Liver (tissue), 7 donors: ENCODE measurements at regions not wholly inside any gene's neighbourhood (a gene's known extent, or its start where the extent isn't known, plus 50 kb on each side); places are given as distances from the start of the nearest gene placed in this dataset.

Source experiments
- DNase-seq: peaks from one replicate; pipeline ENCODE4 v3.0.0-alpha.2; 2017; ENCODE audit warnings: low spot score
- H3K27ac ChIP-seq, 2 donors: one replicate each; pipeline ENCODE4 v1.7.0; 2013; ENCODE audit warnings: inconsistent platforms in 2 of 2, low read length in 2 of 2, control low read depth in 1 of 2, low read depth in 1 of 2, mild to moderate bottlenecking in 1 of 2
- H3K27me3 ChIP-seq, 4 donors: one replicate each; pipeline versions ENCODE4 v1.6.1 to v1.7.0; 2013; ENCODE audit warnings: low read length in 3 of 4, inconsistent platforms in 1 of 4, mild to moderate bottlenecking in 1 of 4, moderate library complexity in 1 of 4; ENCODE audit not compliant: control insufficient read depth in 4 of 4, insufficient read depth in 4 of 4
- H3K36me3 ChIP-seq, 4 donors: one replicate each; pipeline versions ENCODE4 v1.6.1 to v1.7.0; 2013; ENCODE audit warnings: low read length in 3 of 4, mild to moderate bottlenecking in 3 of 4, low read depth in 1 of 4, moderate library complexity in 1 of 4; ENCODE audit not compliant: control insufficient read depth in 4 of 4, insufficient read depth in 3 of 4
- H3K4me1 ChIP-seq, 4 donors: one replicate each; pipeline versions ENCODE4 v1.6.1 to v1.7.0; 2013; ENCODE audit warnings: low read length in 3 of 4, mild to moderate bottlenecking in 3 of 4, moderate library complexity in 1 of 4; ENCODE audit not compliant: control insufficient read depth in 4 of 4, insufficient read depth in 4 of 4
- H3K4me3 ChIP-seq, 3 donors: one replicate each; pipeline versions ENCODE4 v1.6.1 to v1.7.0; 2013; ENCODE audit warnings: low read length in 3 of 3, control low read depth in 1 of 3, low read depth in 1 of 3, mild to moderate bottlenecking in 1 of 3
- H3K9ac ChIP-seq, 2 donors: one replicate each; pipeline ENCODE4 v1.7.0; 2013; ENCODE audit warnings: low read length in 2 of 2, mild to moderate bottlenecking in 2 of 2, moderate library complexity in 2 of 2, control low read depth in 1 of 2, low read depth in 1 of 2
- H3K9me3 ChIP-seq, 4 donors: one replicate each; pipeline versions ENCODE4 v1.6.1 to v1.7.0; 2013; ENCODE audit warnings: low read length in 3 of 4; ENCODE audit not compliant: control insufficient read depth in 4 of 4
- CTCF ChIP-seq: fragments of 150-350 bp; IDR thresholded peaks from 2 replicates; pipeline ENCODE4 v1.5.1; 2017; ENCODE audit warnings: improper control_type of control experiment, low read depth, low read length; ENCODE audit not compliant: missing input control
- EGR1 ChIP-seq, 2 donors: IDR thresholded peaks; 2 replicates each; pipeline ENCODE4 v1.6.1; 2016 to 2018; ENCODE audit warnings: antibody characterized with exemption in 2 of 2, low read depth in 2 of 2
- FOXA1 ChIP-seq: IDR thresholded peaks from 2 replicates; pipeline ENCODE4 v1.6.1; 2016; ENCODE audit warnings: antibody characterized with exemption
- FOXA2 ChIP-seq: IDR thresholded peaks from 2 replicates; pipeline ENCODE4 v1.6.1; 2016; ENCODE audit warnings: antibody characterized with exemption
- GABPA ChIP-seq, 2 donors: IDR thresholded peaks in 1 of 2; conservative IDR thresholded peaks in 1 of 2; 2 replicates each; pipeline ENCODE4 v1.6.1; 2016; ENCODE audit warnings: antibody characterized with exemption in 2 of 2, mild to moderate bottlenecking in 1 of 2, moderate library complexity in 1 of 2
- HNF4A ChIP-seq, 2 donors: conservative IDR thresholded peaks; 2 replicates each; pipeline ENCODE4 v1.6.1; 2016; ENCODE audit warnings: antibody characterized with exemption in 2 of 2, mild to moderate bottlenecking in 2 of 2
- HNF4G ChIP-seq: IDR thresholded peaks from 2 replicates; pipeline ENCODE4 v1.6.1; 2016; ENCODE audit warnings: antibody characterized with exemption
- JUND ChIP-seq, 2 donors: IDR thresholded peaks; 2 replicates each; pipeline ENCODE4 v1.6.1; 2016; ENCODE audit warnings: antibody characterized with exemption in 2 of 2
- MAX ChIP-seq: IDR thresholded peaks from 2 replicates; pipeline ENCODE4 v1.6.1; 2016; ENCODE audit warnings: antibody characterized with exemption
- NR2F2 ChIP-seq: IDR thresholded peaks from 2 replicates; pipeline ENCODE4 v1.6.1; 2016; ENCODE audit warnings: antibody characterized with exemption
- RAD21 ChIP-seq, 2 donors: IDR thresholded peaks; 2 replicates each; pipeline ENCODE4 v1.6.1; 2016; ENCODE audit warnings: antibody characterized with exemption in 2 of 2, mild to moderate bottlenecking in 2 of 2
- REST ChIP-seq: IDR thresholded peaks from 2 replicates; pipeline ENCODE4 v1.6.1; 2016; ENCODE audit warnings: antibody characterized with exemption, mild to moderate bottlenecking
- RXRA ChIP-seq, 2 donors: IDR thresholded peaks; 2 replicates each; pipeline ENCODE4 v1.6.1; 2017 to 2018; ENCODE audit warnings: antibody characterized with exemption in 2 of 2, mild to moderate bottlenecking in 1 of 2
- SP1 ChIP-seq: IDR thresholded peaks from 2 replicates; pipeline ENCODE4 v1.6.1; 2018; ENCODE audit warnings: antibody characterized with exemption, mild to moderate bottlenecking
- TAF1 ChIP-seq: conservative IDR thresholded peaks from 2 replicates; pipeline ENCODE4 v1.6.1; 2016; ENCODE audit warnings: antibody characterized with exemption, mild to moderate bottlenecking
- YY1 ChIP-seq: IDR thresholded peaks from 2 replicates; pipeline ENCODE4 v1.6.1; 2016; ENCODE audit warnings: antibody characterized with exemption, mild to moderate bottlenecking
- ZBTB33 ChIP-seq: IDR thresholded peaks from 2 replicates; pipeline ENCODE4 v1.6.1; 2016; ENCODE audit warnings: antibody characterized with exemption
- TF ChIP-seq, protein P1 (sequence below): IDR thresholded peaks from 2 replicates; pipeline ENCODE4 v1.6.1; 2016; ENCODE audit warnings: antibody characterized with exemption
- donor health status: healthy.
- donor health status: healthy.
- donor health status: healthy.
- donor health status: healthy.

GRCh38 chr7:42729053-42729765, 182.7 kb downstream of the C7orf25 start:
- no peak for DNase-seq
- Histone ChIP-seq H3K27me3 (peaks cover 0 to 3% (median 0%) of the 10 kb centered on the region in 4 donors), H3K9ac (no peak overlapping the region), H3K9me3 (no peaks in the 10 kb centered on the region), H3K36me3 (no peaks in the 10 kb centered on the region), H3K4me3 (no peak overlapping the region), H3K4me1 (no peaks in the 10 kb centered on the region), H3K27ac (no peak overlapping the region)
- no peak for TF ChIP-seq MAX
- no peak for TF ChIP-seq JUND (IDR thresholded peaks at IDR 0.05)
- TF ChIP-seq CTCF: no peak
- TF ChIP-seq HNF4G: no peak
- no peak for TF ChIP-seq ZBTB33
- TF ChIP-seq RAD21 (IDR thresholded peaks at IDR 0.05): no peak
- TF ChIP-seq YY1: no peak
- no peak for TF ChIP-seq NR2F2
- no peak for TF ChIP-seq HNF4A (conservative IDR thresholded peaks at IDR 0.05)
- no peak for TF ChIP-seq FOXA2
- TF ChIP-seq TAF1: no peak
- no peak for TF ChIP-seq GABPA (IDR thresholded peaks at IDR 0.05 in 1 of 2, conservative IDR thresholded peaks at IDR 0.05 in 1 of 2)
- no peak for TF ChIP-seq REST
- TF ChIP-seq, protein P1, sequence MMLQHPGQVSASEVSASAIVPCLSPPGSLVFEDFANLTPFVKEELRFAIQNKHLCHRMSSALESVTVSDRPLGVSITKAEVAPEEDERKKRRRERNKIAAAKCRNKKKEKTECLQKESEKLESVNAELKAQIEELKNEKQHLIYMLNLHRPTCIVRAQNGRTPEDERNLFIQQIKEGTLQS: no peak
- TF ChIP-seq FOXA1: no peak
- no peak for TF ChIP-seq SP1
- no peak for TF ChIP-seq RXRA (IDR thresholded peaks at IDR 0.05)
- TF ChIP-seq EGR1 (IDR thresholded peaks at IDR 0.05; ENCODE audit: low read depth in 2 of 2): no peak
